ENCODE measurements at regions not wholly inside any gene's neighbourhood (a gene's known extent, or its start where the extent isn't known, plus 50 kb on each side); places are given as distances from the start of the nearest gene placed in this dataset.

- TF ChIP-seq POLR2AphosphoS5 (IDR thresholded peaks at IDR 0.05; ENCODE audit: borderline replicate concordance, low read depth, low read length) (no peak), EZH2 (IDR thresholded peaks at IDR 0.05) (no peak)
Measured at GRCh38 chr5:145077028-145077427, 758.1 kb downstream of the PRELID2 start.

Measured in SK-N-MC (cell line).